NCI-H187 treated with DMSO at 0.1 percent for 48 hours (cell line): ENCODE measurements at regions not wholly inside any gene's neighbourhood (a gene's known extent, or its start where the extent isn't known, plus 50 kb on each side); places are given as distances from the start of the nearest gene placed in this dataset.
"Not testable (repeated sequence)": the region's sequence is repeated elsewhere in the genome, so short reads cannot be mapped to it uniquely, and the experiment has no call there.

ENCODE experiments used
- DNase-seq: peaks from one replicate; lab custom pipeline; 2025; lab: John Stamatoyannopoulos, UW

DNA sequence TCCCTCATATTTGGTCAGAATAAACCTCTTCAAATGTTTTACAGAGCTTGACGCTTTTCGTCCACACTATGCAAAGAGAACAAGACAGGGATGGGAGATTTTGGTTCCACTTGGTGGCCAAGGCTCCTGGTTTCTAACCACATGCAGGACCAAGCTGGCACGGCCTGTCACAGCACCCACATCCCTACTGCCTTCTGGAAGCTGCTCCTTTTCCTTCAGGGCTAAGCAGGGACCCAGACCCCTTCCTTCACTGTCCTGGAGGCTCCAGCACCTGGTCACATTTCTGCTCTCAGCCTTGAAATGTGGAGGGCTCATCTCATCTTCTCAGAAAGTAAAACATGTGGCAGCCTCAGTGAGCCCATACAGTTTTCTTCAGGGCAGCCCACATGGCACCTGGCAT lies 50.4 kb upstream of the ARHGEF7 start:
- DNase-seq: no peak

DNA sequence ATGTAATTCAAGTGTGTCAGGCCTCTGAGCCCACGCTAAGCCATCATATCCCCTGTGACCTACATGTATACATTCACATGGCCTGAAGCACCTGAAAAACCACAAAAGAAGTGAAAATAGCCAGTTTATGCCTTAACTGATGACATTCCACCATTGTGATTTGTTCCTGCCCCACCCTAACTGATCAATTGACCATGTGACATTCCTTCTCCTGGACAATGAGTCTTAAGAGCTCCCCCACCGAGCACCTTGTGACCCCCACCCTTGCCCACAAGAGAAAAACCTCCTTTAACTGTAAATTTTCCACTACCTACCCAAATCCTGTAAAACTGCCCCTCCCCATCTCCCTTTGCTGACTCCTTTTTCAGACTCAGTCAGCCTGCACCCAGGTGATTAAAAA lies 52.1 kb upstream of the ARHGEF7 start:
- DNase-seq: no peak

DNA sequence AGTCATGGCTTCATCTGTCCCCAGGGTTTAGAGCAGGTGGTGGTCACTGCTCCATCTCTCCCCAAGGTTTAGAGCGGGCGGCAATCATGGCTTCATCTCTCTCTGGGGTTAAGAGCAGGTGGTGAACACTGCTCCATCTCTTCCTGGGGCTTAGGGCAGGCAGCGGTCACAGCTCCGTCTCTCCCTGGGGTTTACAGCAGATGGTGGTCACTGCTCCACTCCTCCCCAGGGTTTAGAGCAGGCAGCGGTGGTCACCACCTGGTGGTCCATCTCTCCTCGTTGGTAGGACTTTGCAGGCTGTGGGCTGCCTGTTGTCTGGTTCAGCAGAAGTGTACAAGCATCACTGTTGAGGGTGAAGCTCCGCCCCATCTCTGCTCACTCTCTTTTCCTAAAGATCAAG lies 52.8 kb upstream of the ARHGEF7 start:
- DNase-seq: no peak

DNA sequence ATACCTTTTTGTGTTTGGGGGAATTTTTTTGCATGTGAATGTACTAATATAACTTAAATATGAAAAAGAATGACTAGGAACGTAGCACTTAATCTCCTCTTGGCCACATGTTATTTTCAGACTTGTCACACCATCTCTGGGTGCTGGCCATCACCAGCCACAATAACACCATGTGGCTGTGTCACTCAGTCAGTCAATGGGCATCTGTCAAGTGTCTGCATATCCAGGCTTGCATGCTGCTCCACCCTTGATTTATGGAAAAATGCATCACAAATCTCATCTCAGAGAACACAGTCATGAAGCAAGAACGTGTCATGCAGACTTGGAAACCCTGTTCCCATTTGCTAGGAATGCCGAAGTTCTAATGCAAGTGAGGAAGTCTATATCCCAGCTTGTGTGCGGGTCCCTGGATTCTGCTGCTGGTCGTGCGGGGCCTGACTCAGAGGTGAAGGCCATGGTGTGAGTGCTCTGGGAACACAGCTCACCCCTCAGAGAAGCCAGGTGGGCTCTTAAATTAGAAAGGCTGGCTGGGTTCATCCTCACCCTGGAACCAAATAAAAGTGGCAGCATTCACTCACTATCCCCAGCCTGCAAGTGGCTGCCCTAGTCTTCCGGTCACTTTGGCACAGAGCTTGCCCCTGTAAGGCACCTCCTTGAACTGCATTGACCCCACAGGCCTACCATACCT lies 53.6 kb upstream of the ARHGEF7 start:
- no peak for DNase-seq

DNA sequence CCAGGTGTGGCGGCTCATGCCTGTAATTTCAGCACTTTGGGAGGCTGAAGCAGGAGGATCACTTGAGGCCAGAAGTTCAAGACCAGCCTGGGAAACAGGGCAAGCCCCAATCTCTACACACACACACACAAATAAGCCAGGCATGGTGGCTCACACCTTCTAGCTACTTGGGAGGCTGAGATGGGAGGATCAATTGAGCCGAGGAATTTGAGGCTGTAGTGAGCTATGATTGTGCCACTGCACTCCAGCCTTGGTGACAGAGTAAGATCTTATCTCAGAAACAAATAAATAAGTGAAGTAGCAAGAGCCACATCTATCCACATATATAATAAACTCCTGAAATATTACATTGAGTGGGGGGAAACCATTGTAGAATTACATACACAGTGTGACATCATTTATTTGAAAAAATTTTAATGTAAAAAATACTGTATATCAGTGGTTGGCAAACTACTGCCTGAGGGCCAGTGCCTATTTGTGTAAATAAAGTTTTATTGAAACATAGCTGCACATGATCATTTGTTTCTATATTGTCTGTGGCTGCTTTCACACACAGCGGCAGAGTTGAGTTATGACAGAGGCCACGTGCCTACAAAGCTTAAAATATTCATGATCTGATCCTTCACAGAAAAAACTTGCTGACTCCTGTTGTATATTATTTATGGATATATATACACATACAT lies 54.7 kb upstream of the ARHGEF7 start:
- no peak for DNase-seq

DNA sequence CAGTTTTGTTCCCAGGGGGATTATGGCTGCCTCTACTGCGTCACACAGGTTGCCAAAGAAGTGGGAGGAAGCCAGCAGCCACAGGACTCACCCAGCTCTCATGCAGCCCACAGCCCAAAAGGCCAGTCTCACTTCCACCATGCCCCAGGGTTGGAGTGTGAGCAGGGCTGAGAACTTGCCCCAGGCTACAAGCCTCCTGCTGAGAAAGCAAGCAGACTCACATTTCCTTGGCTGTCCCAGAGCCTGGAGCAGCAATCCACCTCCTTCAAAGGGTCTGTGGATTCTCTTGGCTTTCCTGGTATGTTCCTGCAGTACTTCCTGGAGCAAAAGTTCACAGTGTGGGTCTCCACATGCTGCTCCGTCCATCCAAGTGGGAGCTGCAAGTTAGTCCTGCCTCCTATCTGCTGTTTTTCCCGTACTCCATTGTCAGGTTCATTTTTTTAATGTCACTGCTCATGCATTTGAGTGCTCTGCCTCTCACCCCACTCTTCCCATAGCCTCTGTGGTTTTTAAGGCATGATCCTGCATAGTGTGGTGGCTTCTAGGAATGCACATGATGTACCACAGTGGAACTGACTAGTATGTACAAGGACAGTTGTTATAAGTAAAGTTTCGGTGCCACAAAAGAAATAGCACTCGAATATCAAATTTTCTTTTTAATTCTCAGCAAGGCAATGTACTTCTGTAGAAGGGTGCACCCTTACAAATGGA lies 56.2 kb upstream of the ARHGEF7 start:
- DNase-seq: no peak

DNA sequence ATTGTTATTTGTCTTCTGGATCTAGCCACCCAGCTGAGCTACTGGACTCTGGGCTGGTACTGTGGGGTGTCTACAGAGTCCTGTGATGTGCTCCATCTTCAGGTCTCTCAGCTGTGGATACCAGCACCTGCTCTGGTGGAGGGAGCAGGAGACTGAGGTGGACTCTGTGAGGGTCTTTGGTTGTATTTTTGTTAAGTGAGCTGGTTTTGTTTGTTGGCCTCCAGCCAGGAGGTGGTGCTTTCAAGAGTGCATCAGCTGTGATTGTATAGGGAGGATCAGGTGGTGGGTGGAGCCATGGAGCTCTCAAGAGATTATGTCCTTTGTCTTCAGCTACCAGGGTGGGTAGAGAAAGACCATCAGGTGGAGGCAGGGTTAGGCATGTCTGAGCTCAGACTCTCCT lies 56.8 kb upstream of the ARHGEF7 start:
- not testable (repeated sequence) for DNase-seq

DNA sequence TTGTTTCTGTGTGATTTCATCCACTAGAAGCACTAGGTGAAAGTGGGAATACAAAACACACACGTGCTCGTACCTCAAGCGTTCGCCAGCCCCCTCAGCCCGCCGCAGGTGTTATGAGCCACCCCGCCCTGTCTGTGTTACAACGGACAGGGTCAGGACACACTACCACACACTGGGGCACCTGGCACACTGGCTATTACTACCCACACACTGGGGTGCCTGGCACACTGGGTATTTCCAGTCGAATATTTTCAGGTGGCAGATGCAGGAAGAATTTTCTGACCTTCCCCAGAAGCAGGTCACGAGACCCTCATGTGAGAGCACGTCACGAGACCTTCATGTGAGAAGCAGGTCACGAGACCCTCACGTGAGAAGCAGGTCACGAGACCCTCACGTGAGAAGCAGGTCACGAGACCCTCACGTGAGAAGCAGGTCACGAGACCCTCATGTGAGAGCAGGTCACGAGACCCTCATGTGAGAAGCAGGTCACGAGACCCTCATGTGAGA lies 63.3 kb upstream of the ARHGEF7 start:
- not testable (repeated sequence) for DNase-seq

DNA sequence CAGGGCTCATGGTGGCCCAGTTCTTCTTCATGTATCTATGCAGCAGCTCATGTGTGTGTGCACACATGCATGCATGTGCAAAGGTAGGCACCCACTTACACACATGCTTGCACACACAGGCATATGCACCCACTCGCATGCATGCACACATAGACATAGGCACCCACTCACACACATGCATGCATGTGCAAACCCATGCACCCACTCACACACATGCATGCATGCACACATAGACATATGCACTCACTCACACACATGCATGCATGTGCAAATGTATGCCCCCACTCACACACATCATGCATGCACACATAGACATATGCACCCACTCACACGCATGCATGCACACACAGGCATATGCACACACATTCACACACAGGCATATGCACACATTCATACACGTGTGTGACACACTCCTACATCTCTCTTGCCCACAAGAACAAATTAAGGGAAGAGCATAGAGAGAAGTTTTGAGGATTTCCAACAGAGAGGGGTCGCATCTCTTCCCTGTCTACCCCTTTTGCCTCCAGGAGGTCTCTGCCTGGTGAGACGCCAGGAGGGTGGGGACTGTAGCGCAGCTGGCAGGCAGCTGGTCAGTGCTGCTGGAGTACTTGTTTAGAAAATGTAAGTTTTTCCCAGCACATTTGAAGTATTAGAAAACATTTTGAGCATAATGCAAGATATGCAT lies 63.9 kb upstream of the ARHGEF7 start:
- no peak for DNase-seq

DNA sequence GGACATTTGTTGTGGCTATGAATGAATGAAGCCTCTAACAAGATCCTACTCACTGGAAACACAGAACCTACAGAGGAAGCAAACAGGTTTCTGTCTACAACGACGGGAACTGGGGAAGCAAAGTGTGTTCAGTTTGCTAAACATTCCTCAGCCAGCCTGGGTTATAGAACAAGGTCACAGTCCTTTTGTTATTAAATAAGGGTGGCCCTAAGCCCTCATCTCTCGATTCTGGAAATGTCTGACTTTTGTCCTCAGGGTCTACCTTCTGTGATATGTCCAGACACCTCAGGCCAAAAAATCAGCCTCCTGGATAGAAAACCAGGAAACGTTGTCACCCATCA lies 64.6 kb upstream of the ARHGEF7 start:
- DNase-seq: no peak

DNA sequence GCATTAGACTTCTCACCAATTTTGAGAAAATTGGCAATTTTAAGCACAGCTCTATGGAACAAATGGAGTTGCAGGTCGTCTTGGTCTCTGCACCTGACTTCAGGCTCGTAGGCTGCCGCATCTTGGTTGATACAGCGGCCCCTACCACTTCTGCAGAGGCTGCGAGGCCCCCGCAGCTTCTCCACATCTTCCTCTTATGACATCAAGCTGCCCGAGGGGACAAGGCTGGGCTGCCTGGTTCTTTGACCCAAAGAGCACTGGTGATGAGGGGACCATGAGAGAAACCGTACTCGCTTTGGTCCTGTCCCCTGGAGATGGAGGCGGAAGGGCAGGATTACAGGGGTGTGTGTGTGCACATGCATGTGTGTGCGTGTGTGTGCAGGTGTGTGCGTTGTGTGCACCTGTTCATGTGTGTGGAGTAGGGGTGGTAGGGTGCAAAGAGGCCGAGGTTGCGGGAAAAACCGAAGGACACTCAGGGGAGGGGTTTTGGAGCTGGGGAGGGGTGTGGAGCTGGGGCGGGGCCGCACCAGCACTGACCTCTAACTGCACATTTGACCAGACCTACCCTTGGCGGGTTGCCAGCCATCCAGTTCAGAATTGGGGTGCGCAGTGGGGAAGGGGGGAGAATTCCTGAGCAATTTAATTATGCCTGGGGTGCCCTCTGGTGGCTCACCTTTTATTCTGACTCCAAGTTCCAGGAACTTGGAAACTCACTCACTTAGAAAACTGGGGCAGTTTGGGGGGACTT lies 65.1 kb upstream of the ARHGEF7 start:
- DNase-seq: no peak

DNA sequence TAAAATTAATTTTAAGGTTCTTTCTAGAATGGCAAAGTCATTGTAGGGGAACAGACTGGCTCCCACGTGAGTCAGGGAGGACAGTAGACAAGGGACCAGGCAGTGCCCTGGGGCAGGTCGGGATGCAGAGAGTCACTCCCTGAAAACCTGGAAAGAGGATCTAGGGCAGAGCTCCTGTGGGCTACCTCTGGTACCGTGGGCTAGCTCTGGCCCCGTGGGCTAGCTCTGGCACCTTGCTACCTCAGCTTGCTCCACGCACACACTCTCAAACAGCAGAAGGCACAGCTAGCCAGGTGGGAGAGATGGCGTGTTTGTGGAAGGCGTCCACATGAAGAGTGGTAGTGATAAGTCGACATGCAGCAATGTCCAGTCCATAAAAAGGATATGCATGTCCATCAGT lies 66.7 kb upstream of the ARHGEF7 start:
- DNase-seq: no peak

DNA sequence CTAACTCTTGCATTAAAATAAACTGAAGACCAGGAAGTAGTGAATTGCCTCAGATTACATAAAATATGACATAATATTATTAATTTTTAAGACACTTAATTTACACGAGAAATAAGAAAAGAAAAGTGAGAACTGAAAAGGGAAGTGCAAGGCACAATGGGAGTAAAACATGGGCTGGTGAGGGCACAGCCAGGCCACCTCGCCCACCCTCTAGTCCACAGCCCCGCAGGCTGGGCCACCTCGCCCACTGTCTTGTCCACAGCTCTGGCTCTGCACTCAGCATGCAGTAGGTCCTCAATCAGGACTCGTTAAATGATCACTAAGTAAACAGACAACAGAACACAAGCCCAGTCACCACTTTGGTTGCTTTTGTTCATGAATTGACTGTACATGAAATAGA lies 67.8 kb upstream of the ARHGEF7 start:
- DNase-seq: no peak

DNA sequence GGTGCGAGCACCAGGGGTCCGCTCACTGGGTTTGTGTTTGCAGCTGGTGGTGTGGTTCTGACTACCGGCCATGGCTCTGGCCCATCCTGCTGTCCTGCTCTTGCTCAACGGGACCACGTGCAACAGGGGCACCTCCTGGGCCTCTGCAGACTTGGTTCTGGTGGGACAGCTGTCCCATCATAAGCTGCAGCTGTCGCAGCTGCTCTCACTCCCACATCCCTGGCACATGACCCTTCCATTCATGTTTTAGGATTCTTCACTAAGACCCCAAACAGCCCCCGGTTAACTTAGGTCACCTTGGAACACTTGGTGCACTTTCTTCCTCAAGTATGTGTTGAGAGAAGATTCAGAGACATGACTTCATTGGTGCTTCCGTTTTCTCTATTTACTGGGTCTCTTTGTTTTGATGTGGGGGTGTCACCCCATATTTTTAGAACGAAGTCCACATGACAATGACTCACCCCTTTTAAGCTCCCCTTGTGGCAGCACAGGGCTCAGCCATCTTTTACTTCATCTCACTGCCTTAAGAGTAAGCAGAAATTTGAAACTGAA lies 68.4 kb upstream of the ARHGEF7 start:
- DNase-seq: no peak

DNA sequence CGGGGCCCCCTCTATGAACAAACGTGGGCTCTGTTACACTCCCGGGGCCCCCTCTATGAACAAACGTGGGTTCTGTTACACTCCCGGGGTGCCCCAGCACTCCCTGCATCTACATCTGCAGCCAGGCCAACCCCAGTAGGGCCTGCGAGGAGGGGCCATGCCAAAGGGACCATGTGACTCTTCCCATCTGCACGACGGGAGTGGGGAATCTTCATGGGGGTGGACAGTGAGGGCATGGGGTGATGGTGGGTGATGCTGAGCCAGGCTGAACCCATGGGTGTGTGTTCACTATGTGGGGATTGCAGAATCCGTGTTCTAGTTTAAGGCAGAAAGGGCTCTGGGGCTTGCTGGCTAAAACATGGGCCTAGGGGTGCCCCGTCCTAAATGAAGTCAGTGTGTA lies 69.9 kb upstream of the ARHGEF7 start:
- DNase-seq: no peak

DNA sequence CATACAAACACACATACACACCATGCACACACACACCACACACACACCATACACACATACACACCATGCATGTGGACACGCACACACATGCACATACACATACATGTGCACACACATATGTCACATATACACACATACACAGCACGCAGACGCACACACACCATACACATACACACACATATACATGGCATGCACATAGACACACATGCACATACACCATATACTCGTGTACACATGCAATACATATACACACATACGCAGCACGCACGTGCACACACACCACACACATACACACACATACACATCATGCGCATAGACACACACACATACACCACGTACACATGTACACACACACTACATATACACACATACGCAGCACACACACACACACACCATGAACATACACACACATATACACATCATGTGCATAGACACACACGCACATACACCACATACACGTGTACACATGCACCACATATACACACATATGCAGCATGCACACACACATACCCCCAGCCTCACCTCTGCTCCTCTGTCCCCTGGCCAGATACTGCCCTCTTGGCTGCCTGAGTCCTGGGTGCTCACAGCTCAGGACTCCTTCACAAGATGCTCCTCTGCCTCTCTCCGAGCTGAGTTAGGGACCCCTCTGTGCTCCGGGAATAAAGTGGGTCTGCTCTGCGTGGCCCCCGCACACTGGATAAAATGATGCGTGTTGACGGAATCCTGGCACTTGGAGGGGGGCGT lies 70.9 kb upstream of the ARHGEF7 start:
- no peak for DNase-seq

DNA sequence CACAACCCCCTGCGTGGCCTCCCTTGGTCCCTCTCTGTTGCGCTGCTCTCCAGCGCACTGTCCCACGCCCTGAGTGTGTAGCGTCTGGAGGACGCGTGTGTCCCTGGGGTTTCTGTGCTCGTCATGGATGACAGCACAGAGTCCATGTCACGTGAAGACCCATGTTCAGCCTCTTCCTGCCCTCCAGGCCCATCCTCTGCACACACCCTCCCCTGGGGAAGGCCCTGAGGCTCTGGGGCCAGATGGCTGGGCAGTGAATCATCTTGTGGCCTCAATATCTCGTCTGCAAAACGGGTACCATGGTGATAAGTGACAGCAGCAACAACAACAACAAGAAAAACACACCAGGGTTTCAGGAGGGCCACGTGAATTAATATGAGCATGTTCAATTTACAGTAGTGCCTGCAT lies 71.5 kb upstream of the ARHGEF7 start:
- DNase-seq: no peak

DNA sequence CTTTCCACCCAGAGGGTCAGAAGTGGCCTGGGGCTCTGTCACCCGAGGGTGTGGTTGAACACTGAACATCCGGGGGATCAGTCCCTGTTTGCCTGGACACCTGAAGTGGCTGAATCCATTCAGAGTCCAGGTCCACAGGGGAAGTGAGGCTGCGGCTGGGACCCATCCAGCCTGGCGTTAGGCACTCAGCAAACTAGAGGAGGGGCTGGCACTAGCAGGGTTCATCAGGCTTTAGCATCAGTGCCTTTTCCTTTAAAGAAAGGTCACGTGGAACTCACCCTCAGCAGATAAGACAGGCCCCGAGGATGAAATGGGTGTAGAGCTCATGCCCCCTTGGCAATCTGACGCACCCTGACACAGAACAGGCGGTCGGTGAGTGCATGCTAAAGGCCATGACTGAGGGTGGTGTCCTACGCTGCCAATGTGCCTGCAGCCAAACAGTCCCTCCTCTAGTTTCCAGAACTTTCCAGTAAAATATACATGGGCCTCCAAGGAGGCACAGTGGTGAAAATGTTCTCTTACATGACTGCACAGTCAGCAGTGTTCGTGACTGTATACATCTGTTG lies 72.4 kb upstream of the ARHGEF7 start:
- no peak for DNase-seq

DNA sequence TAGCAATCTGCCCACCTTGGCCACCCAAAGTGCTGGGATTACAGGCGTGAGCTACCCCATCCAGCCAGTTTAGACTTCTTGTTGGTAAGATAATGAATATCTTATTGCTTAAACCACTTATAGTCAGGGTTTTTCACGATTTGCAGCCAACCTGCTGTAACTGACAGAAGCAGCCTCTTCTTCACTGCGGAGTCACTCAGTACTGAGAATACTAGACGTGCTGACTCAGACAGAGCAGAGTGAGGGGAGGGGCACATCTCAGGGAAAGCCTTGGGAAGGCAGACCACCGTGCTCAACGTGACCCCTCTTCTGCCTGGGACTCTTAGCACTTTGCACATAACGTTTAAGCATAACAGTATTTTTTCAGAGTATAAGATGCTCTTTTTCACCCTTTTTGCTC lies 74.3 kb upstream of the ARHGEF7 start:
- no peak for DNase-seq

DNA sequence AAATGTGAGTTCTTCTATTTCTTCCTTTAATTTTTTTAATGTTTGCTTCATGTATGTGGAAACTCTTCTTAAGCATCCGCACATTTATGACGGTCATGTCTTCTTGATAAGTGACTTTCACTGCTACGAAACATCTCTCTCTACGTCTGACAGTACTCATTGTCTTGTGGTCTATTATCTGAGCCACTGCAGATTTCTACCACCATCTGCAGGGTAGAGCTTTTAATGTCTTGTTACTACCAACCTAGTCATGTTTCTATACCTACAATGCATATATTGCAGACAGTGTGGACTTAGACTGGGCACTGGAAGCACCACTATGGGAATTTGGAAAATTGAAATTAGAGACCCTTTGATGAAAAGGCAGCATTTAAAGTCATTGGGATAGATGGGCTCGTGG lies 75.4 kb upstream of the ARHGEF7 start:
- no peak for DNase-seq

DNA sequence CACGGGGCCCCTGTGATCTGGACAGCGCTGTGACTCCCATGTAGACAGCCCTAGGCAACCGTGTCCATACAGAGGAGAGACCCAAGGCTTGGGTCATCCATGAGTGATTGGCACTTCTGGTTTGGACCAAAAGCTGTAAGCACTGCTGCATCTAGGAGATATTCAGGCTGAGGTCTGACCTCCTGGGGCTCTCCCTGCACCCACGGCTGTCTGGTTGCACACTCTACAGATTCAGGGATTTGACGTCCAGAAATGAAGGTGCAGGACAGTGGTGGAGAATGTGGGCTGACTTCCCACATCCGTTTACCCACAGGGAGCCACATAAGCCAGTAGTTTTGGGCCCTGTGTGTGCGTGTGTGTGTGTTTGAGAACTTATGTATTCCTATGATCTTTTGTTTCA lies 76.2 kb upstream of the ARHGEF7 start:
- no peak for DNase-seq
